MG63 (cell line): ENCODE measurements at regions not wholly inside any gene's neighbourhood (a gene's known extent, or its start where the extent isn't known, plus 50 kb on each side); places are given as distances from the start of the nearest gene placed in this dataset.

ENCODE experiments used
- DNase-seq: peaks from one replicate; pipeline ENCODE4 v3.0.0-alpha.2; 2020
- H3K27me3 ChIP-seq: fragments of 250-450 bp; sonication (Bioruptor Pico); 2 replicates; pipeline ENCODE4 v1.5.1; 2020; ENCODE audit warnings: mild to moderate bottlenecking, moderate library complexity
- H3K36me3 ChIP-seq: fragments of 250-450 bp; sonication (Bioruptor Pico); 2 replicates; pipeline ENCODE4 v1.5.1; 2020; ENCODE audit warnings: mild to moderate bottlenecking, moderate library complexity
- H3K4me3 ChIP-seq: fragments of 250-450 bp; sonication (Bioruptor Pico); 2 replicates; pipeline ENCODE4 v1.5.1; 2020; ENCODE audit warnings: mild to moderate bottlenecking, moderate library complexity
- H3K9me3 ChIP-seq: fragments of 250-450 bp; sonication (Bioruptor Pico); 2 replicates; pipeline ENCODE4 v1.5.1; 2020; ENCODE audit warnings: mild to moderate bottlenecking, moderate library complexity

GRCh38 chr2:6626401-6627012 lies 239.2 kb downstream of the CMPK2 start:
- Histone ChIP-seq H3K27me3 (no peaks in the 10 kb centered on the region), H3K9me3 (peaks cover 5% of the 10 kb centered on the region), H3K36me3 (no peaks in the 10 kb centered on the region), H3K4me3 (no peak overlapping the region)
- DNase-seq: peak; percentile 87

DNA sequence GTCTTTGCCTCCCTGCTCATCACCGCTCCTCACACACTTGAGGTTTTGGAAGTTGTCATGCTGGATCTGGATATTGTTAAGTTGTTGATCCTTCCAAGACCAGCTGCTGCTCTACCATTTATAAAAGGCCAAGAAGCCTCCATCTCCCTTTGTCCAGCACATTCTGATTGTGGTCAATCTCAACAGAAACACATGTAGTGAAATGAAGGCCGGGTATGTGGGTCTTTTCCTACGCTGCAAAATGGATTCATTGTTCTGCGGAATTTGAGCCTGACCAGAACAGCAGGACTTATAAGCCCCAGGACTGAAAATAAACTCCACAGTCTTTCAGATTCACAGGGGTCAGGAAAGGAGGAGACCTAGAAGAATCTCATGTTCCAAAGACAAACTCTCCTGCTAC lies 238.4 kb downstream of the CMPK2 start:
- Histone ChIP-seq H3K4me3 (no peak overlapping the region), H3K9me3 (peaks cover 5% of the 10 kb centered on the region), H3K27me3 (no peaks in the 10 kb centered on the region), H3K36me3 (no peaks in the 10 kb centered on the region)
- no peak for DNase-seq

DNA sequence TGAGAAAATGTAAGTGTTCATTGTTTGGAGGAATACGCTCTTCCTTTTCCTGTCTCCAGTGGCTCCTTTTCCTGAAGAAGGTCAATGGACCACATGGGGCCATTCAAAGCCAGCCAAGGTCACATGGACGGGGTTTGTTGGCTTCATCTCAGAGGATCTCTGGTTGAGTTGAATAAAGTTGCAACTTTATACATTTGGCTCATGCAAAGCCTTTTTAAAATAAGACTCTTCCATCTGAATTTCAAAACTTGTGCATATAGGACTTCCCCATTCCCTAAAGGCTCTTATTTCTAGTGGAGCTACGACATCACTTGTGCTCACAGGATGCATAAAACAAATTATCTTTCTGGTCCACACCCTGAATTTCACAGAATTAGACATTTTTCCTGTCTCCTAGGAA lies 235.5 kb downstream of the CMPK2 start:
- DNase-seq: no peak
- no peaks in the 10 kb centered on the region for H3K27me3 ChIP-seq
- H3K4me3 ChIP-seq: no peak overlapping the region
- H3K9me3 ChIP-seq: peaks cover 3% of the 10 kb centered on the region
- H3K36me3 ChIP-seq: no peaks in the 10 kb centered on the region

DNA sequence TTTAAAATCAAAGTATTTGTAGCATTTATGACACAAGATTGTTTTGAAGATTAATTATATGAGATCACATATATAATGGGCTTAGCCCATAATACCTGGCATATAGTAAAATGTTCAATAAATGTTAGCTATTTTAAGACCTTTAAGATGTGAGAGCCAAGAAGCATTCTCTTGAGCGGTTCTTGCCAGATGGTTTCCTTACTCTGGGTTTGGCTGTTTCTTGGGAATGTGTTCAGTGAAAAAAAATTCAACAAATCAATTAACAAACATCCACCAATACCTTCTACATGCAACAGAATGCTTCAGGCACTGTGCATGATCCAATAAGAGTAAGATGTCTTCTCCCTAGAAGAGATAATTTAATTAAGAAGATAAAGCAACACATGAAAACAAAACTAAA lies 230.4 kb downstream of the CMPK2 start:
- Histone ChIP-seq H3K4me3 (no peak overlapping the region), H3K9me3 (no peaks in the 10 kb centered on the region), H3K36me3 (no peaks in the 10 kb centered on the region), H3K27me3 (no peaks in the 10 kb centered on the region)
- DNase-seq: no peak

- no peaks in the 10 kb centered on the region for H3K27me3 ChIP-seq
- H3K36me3 ChIP-seq: no peaks in the 10 kb centered on the region
- no peak for DNase-seq
- H3K4me3 ChIP-seq: no peak overlapping the region
- no peaks in the 10 kb centered on the region for H3K9me3 ChIP-seq
Measured at GRCh38 chr2:6637330-6637729, 228.4 kb downstream of the CMPK2 start.

DNA sequence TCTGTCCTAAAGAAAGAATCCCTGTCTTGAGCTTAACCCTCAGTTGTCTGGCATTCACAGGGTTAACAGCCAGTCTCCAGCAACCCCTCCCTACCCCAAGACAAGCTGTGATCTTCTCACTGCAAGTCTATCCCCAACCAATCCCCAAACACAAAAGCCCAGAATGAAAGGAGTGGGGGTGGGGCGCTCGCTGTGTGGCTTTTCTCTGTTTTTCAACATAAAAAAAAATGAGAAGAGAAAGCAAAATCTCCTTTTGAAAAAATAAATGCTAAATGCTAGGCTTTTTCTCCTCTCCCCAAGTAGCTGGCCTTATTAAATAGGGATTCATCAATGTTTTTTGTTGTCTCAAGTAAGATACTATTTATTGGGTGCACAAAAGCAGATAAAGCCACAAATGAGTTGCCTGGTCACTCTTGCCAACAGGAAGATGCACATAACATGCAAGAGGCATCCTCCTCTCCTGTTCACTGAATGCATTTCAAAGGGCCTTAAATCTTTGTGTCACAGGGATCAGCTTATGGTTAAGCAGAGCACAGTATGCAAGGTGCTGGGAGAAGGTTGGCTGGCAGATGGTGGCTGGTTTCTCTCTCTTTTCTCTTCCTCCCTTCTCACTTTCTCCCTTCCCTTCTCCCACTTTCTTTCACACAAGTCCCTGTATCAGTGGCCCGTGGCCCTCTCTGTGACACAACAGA lies 225.6 kb downstream of the CMPK2 start:
- Histone ChIP-seq H3K36me3 (no peaks in the 10 kb centered on the region), H3K9me3 (no peaks in the 10 kb centered on the region), H3K27me3 (no peaks in the 10 kb centered on the region), H3K4me3 (no peak overlapping the region)
- DNase-seq: no peak

GRCh38 chr2:6640621-6641015 lies 225.1 kb downstream of the CMPK2 start:
- Histone ChIP-seq H3K4me3 (no peak overlapping the region), H3K36me3 (no peaks in the 10 kb centered on the region), H3K9me3 (no peaks in the 10 kb centered on the region), H3K27me3 (no peaks in the 10 kb centered on the region)
- no peak for DNase-seq

DNA sequence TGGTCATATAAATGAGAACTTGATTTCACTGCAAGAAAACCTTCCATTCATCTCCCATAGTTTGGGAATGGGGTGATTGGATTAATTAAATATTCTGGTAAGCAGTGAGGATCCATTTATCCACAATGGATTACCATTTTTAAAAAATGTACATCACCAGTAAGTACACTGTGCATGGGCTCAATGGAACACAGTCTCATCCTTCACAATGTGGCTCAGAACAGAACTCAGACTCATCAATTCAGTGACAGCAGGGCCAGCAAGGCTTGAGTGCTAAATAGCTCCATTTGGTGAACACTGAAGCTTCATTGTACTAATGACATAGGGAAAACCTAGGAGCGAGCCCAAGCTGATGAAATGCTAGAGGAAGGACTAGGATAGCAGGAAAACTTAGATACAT lies 223.8 kb downstream of the CMPK2 start:
- DNase-seq: no peak
- Histone ChIP-seq H3K4me3 (no peak overlapping the region), H3K27me3 (no peaks in the 10 kb centered on the region), H3K36me3 (no peaks in the 10 kb centered on the region), H3K9me3 (no peaks in the 10 kb centered on the region)

GRCh38 chr2:6644261-6644660 lies 221.4 kb downstream of the CMPK2 start:
- DNase-seq: no peak
- H3K36me3 ChIP-seq: no peaks in the 10 kb centered on the region
- no peaks in the 10 kb centered on the region for H3K27me3 ChIP-seq
- H3K9me3 ChIP-seq: no peaks in the 10 kb centered on the region
- no peak overlapping the region for H3K4me3 ChIP-seq

DNA sequence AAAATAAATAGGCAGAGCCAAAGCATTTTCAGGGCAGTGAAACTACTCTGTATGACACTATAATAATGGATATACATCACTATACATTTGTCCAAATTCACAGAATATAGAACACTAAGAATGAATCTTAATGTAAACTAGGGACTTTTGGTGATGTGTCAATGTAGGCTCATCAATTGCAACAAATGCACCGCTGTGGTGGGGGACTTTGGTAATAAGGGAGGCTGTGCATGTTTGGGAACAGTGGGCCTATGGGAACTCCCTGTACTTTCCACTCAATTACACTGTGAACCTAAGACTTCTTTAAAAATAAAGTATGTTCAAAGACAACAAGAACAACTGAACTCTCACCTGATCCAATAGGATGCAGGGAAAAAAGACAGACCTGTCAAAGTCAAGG lies 220.7 kb downstream of the CMPK2 start:
- Histone ChIP-seq H3K27me3 (no peaks in the 10 kb centered on the region), H3K4me3 (no peak overlapping the region), H3K9me3 (no peaks in the 10 kb centered on the region), H3K36me3 (no peaks in the 10 kb centered on the region)
- no peak for DNase-seq

GRCh38 chr2:6645672-6646071 lies 220.0 kb downstream of the CMPK2 start:
- no peak for DNase-seq

DNA sequence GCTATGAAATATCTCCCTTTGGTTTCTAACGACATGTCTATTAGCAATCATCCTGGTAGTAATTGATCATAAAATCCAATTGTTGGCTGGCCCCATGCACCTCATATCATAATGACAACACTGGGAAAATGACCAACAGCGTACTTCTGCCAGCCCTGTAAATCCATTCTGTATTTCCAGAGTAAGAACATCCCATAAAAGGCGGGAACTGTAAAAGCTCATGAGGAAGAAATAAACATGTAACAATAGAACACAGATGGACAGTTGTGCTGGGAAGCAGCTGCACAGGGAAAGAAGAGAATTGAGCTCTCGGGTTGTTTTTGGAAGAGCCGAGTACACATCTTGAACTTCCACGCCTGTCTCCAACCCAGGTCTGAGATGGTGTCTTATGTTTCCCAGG lies 218.7 kb downstream of the CMPK2 start:
- H3K9me3 ChIP-seq: no peaks in the 10 kb centered on the region
- H3K4me3 ChIP-seq: no peak overlapping the region
- no peaks in the 10 kb centered on the region for H3K27me3 ChIP-seq
- no peak for DNase-seq
- H3K36me3 ChIP-seq: no peaks in the 10 kb centered on the region

More at GRCh38 chr2:6645672-6646071, 220.0 kb downstream of the CMPK2 start:
- no peaks in the 10 kb centered on the region for H3K9me3 ChIP-seq
- H3K27me3 ChIP-seq: no peaks in the 10 kb centered on the region
- H3K36me3 ChIP-seq: no peaks in the 10 kb centered on the region
- no peak overlapping the region for H3K4me3 ChIP-seq

GRCh38 chr2:6648596-6649247 lies 217.0 kb downstream of the CMPK2 start:
- no peak overlapping the region for H3K4me3 ChIP-seq
- H3K27me3 ChIP-seq: no peaks in the 10 kb centered on the region
- DNase-seq: no peak
- H3K9me3 ChIP-seq: no peaks in the 10 kb centered on the region
- no peaks in the 10 kb centered on the region for H3K36me3 ChIP-seq

GRCh38 chr2:6650311-6650710 lies 215.4 kb downstream of the CMPK2 start:
- DNase-seq: no peak
- Histone ChIP-seq H3K9me3 (no peaks in the 10 kb centered on the region), H3K27me3 (no peaks in the 10 kb centered on the region), H3K36me3 (no peaks in the 10 kb centered on the region; the same call in 1 of the 2 replicates), H3K4me3 (no peak overlapping the region)

DNA sequence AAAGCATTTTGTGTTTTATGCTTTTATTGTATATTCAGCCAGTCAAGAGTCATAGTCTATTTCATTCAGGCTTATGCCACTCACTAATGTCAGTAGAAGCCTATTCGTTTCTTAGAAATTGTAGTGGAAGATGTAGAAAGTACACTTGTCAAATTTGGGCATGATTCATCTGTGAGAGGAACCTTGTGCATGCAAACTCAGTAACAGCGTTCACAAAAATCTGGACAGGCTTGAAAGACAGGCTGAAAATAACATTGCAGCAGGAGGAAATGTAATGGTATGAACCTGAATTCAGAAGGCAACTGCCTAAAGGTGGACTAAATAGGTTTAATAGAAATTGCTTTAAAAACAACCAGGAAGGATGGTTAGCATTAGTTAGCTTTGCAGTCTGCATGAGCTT lies 213.5 kb downstream of the CMPK2 start:
- Histone ChIP-seq H3K9me3 (no peaks in the 10 kb centered on the region), H3K27me3 (no peaks in the 10 kb centered on the region), H3K36me3 (no peaks in the 10 kb centered on the region; the same call in 1 of the 2 replicates), H3K4me3 (no peak overlapping the region)
- no peak for DNase-seq

DNA sequence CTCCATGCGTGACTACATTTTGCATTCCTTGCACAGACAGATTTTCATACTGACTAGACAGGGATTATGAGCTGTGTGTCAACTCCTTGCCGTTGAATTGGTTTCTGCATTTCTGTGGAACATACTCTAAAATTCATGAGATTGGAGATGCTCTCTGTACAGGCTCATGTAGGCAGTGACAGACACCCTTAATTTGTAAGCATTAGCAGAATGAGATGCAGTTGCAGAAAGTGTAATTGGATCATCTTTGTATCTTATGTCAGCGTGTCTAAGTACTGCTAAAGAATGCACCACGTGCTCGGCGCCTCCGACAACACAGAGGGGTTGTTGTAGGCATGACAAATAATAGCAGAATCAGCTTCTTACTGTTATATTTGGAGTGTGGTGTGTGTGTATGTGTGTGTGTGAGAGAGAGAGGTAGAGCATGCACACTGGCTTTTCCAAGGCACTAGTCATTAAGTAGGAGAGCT lies 212.4 kb downstream of the CMPK2 start:
- Histone ChIP-seq H3K36me3 (no peaks in the 10 kb centered on the region; the same call in 1 of the 2 replicates), H3K4me3 (no peak overlapping the region), H3K9me3 (no peaks in the 10 kb centered on the region), H3K27me3 (no peaks in the 10 kb centered on the region)
- no peak for DNase-seq

GRCh38 chr2:6654279-6654678 lies 211.4 kb downstream of the CMPK2 start:
- H3K9me3 ChIP-seq: no peaks in the 10 kb centered on the region
- no peak overlapping the region for H3K4me3 ChIP-seq
- H3K27me3 ChIP-seq: no peaks in the 10 kb centered on the region
- DNase-seq: no peak
- H3K36me3 ChIP-seq: peaks cover 3% of the 10 kb centered on the region; the same call in 1 of the 2 replicates

GRCh38 chr2:6656633-6657032 lies 209.1 kb downstream of the CMPK2 start:
- Histone ChIP-seq H3K27me3 (no peaks in the 10 kb centered on the region), H3K4me3 (no peak overlapping the region), H3K9me3 (no peaks in the 10 kb centered on the region), H3K36me3 (peaks cover 5% of the 10 kb centered on the region; the same call in 1 of the 2 replicates)
- no peak for DNase-seq
